NCI-H2081 (cell line): ENCODE measurements at regions not wholly inside any gene's neighbourhood (a gene's known extent, or its start where the extent isn't known, plus 50 kb on each side); places are given as distances from the start of the nearest gene placed in this dataset.

ENCODE experiments used
- DNase-seq, 2 experiments: peaks; one replicate each; lab custom pipeline; 2025; lab: John Stamatoyannopoulos, UW

GRCh38 chr7:52021343-52021742 lies 704.7 kb upstream of the COBL start:
- DNase-seq: no peak

GRCh38 chr7:52018680-52019054 lies 702.1 kb upstream of the COBL start:
- DNase-seq: no peak

- no peak for DNase-seq
These were observed 701.4 kb upstream of the COBL start for GRCh38 chr7:52017802-52018679.

GRCh38 chr7:52009181-52009580 lies 692.6 kb upstream of the COBL start:
- no peak for DNase-seq

- DNase-seq: no peak
These were observed 690.1 kb upstream of the COBL start for GRCh38 chr7:52006674-52007073.

GRCh38 chr7:52005613-52006012 lies 689.0 kb upstream of the COBL start:
- DNase-seq: no peak

GRCh38 chr7:51995596-51996179 lies 679.1 kb upstream of the COBL start:
- DNase-seq: no peak

- DNase-seq: no peak
These were observed 666.0 kb upstream of the COBL start for GRCh38 chr7:51982653-51983052.

GRCh38 chr7:51980812-51981211 lies 664.2 kb upstream of the COBL start:
- no peak for DNase-seq

GRCh38 chr7:51980313-51980712 lies 663.7 kb upstream of the COBL start:
- no peak for DNase-seq

GRCh38 chr7:51977913-51978312 lies 661.3 kb upstream of the COBL start:
- DNase-seq: no peak

GRCh38 chr7:51973939-51974338 lies 657.3 kb upstream of the COBL start:
- no peak for DNase-seq

GRCh38 chr7:51973071-51973470 lies 656.5 kb upstream of the COBL start:
- DNase-seq: no peak

GRCh38 chr7:51970961-51971665 lies 654.5 kb upstream of the COBL start:
- DNase-seq: no peak

GRCh38 chr7:51968461-51968860 lies 651.9 kb upstream of the COBL start:
- DNase-seq: no peak

- no peak for DNase-seq
These were observed 648.8 kb upstream of the COBL start for GRCh38 chr7:51965454-51965853.

GRCh38 chr7:51961804-51962203 lies 645.2 kb upstream of the COBL start:
- no peak for DNase-seq

GRCh38 chr7:51950813-51951212 lies 634.2 kb upstream of the COBL start:
- no peak for DNase-seq

- DNase-seq: peak; percentile 44 to 65
These were observed 633.4 kb upstream of the COBL start for GRCh38 chr7:51949726-51950644.

GRCh38 chr7:51930834-51931233 lies 614.2 kb upstream of the COBL start:
- no peak for DNase-seq

GRCh38 chr7:51929818-51930217 lies 613.2 kb upstream of the COBL start:
- no peak for DNase-seq

GRCh38 chr7:51927738-51928137 lies 611.1 kb upstream of the COBL start:
- no peak for DNase-seq
